Lower leg skin (tissue), 3 donors: ENCODE measurements at regions not wholly inside any gene's neighbourhood (a gene's known extent, or its start where the extent isn't known, plus 50 kb on each side); places are given as distances from the start of the nearest gene placed in this dataset.

Source experiments
- POLR2A ChIP-seq, 2 donors: fragments of 450-650 bp; IDR thresholded peaks; one replicate each; pipeline ENCODE4 v1.6.1; 2016 to 2017; ENCODE audit warnings: antibody characterized with exemption in 2 of 2, mild to moderate bottlenecking in 1 of 2, moderate library complexity in 1 of 2
- TF ChIP-seq, protein P1 (sequence below), 3 donors: fragments of 450-650 bp; IDR thresholded peaks; one replicate each; pipeline ENCODE4 v1.5.1; 2016; ENCODE audit warnings: antibody characterized with exemption in 3 of 3, mild to moderate bottlenecking in 3 of 3, moderate library complexity in 2 of 3

DNA sequence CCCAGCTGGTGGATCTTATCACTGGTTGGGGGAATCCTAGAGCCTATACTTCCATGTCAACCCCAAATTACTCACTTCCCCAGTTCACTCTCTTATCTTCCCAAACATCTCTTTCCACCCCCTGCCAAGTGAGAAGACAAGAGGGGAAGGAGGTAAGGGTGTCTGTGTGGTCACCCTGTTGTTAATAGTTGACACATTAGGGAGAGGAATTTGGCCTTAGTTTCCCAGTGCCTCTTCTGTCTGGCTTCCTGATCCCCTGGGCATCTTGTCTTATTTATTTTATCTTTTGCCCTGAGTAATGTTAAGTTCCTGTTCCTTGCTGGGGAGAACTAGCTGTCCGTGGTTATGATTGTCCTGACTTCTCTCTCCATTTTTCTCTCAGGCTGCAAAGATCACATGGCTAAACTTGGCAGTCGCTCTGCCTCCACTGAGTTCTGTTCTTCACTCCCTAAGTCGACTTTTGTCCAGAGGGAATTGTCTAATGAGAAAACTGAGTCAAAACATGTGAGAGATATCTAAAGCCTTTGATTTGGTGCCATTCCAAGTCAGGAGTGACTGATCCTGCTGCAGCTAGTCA is 157.1 kb upstream of the SYT6 start:
- TF ChIP-seq POLR2A (IDR thresholded peaks at IDR 0.05): no peak
- TF ChIP-seq, protein P1, sequence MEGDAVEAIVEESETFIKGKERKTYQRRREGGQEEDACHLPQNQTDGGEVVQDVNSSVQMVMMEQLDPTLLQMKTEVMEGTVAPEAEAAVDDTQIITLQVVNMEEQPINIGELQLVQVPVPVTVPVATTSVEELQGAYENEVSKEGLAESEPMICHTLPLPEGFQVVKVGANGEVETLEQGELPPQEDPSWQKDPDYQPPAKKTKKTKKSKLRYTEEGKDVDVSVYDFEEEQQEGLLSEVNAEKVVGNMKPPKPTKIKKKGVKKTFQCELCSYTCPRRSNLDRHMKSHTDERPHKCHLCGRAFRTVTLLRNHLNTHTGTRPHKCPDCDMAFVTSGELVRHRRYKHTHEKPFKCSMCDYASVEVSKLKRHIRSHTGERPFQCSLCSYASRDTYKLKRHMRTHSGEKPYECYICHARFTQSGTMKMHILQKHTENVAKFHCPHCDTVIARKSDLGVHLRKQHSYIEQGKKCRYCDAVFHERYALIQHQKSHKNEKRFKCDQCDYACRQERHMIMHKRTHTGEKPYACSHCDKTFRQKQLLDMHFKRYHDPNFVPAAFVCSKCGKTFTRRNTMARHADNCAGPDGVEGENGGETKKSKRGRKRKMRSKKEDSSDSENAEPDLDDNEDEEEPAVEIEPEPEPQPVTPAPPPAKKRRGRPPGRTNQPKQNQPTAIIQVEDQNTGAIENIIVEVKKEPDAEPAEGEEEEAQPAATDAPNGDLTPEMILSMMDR (IDR thresholded peaks at IDR 0.05): no peak
